Kidney (tissue), 13 donors: ENCODE measurements at regions not wholly inside any gene's neighbourhood (a gene's known extent, or its start where the extent isn't known, plus 50 kb on each side); places are given as distances from the start of the nearest gene placed in this dataset.

ENCODE experiments used
- DNase-seq, 5 donors: peaks; one replicate each; pipeline ENCODE4 v3.0.0-alpha.2; 2013 to 2020
- FAIRE-seq: peaks from 2 replicates; lab custom pipeline; 2012; peaks lifted over from hg19 to GRCh38; lab: Jason Lieb, UNC
- H3K27ac ChIP-seq, 2 donors: one replicate each; pipeline ENCODE4 v1.7.0; 2013; ENCODE audit warnings: low read depth in 2 of 2, low read length in 2 of 2, inconsistent platforms in 1 of 2
- H3K27me3 ChIP-seq: one replicate; pipeline ENCODE4 v1.7.1; 2013; ENCODE audit warnings: low read length, inconsistent platforms; ENCODE audit not compliant: control insufficient read depth, insufficient read depth
- H3K36me3 ChIP-seq, 3 donors: one replicate each; pipeline versions ENCODE4 v1.7.0 to v1.7.1; 2013; ENCODE audit warnings: low read length in 3 of 3, control low read depth in 1 of 3, inconsistent platforms in 1 of 3; ENCODE audit not compliant: insufficient read depth in 3 of 3, control insufficient read depth in 2 of 3
- H3K4me1 ChIP-seq, 3 donors: one replicate each; pipeline versions ENCODE4 v1.7.0 to v1.7.1; 2013; ENCODE audit warnings: low read length in 3 of 3, inconsistent platforms in 1 of 3, low read depth in 1 of 3; ENCODE audit not compliant: control insufficient read depth in 2 of 3, insufficient read depth in 2 of 3
- H3K4me3 ChIP-seq, 3 donors: one replicate each; pipeline versions ENCODE4 v1.7.0 to v1.8.1; 2013; ENCODE audit warnings: low read length in 3 of 3, control low read depth in 1 of 3, inconsistent platforms in 1 of 3
- H3K9ac ChIP-seq, 3 donors: one replicate each; pipeline versions ENCODE4 v1.7.0 to v1.7.1; 2013; ENCODE audit warnings: low read length in 3 of 3, control low read depth in 1 of 3, inconsistent platforms in 1 of 3
- H3K9me3 ChIP-seq, 3 donors: one replicate each; pipeline versions ENCODE4 v1.7.0 to v1.7.1; 2013; ENCODE audit warnings: low read length in 3 of 3, control low read depth in 1 of 3, inconsistent platforms in 1 of 3; ENCODE audit not compliant: control insufficient read depth in 2 of 3, insufficient read depth in 1 of 3
- intact Hi-C: fragments of 100-400 bp; cut with DNase I; formaldehyde crosslinking; loops from one replicate; pipeline ENCODE4 v1.11.1; 2022
- TF ChIP-seq, protein P1 (sequence below): IDR thresholded peaks from 3 replicates; pipeline ENCODE4 v1.5.1; 2012; ENCODE audit warnings: mild to moderate bottlenecking, moderate library complexity, borderline replicate concordance; ENCODE audit not compliant: insufficient read depth; ENCODE audit errors: extremely low read depth
- donor health status: control.
- donor health status: control.
- donor health status: control.
- donor health status: control.
- donor health status: control.
- donor health status: DM: yes; HTN: yes; CAD: no.
- donor health status: Normal renal cell carcinoma (clear cell type).

DNA sequence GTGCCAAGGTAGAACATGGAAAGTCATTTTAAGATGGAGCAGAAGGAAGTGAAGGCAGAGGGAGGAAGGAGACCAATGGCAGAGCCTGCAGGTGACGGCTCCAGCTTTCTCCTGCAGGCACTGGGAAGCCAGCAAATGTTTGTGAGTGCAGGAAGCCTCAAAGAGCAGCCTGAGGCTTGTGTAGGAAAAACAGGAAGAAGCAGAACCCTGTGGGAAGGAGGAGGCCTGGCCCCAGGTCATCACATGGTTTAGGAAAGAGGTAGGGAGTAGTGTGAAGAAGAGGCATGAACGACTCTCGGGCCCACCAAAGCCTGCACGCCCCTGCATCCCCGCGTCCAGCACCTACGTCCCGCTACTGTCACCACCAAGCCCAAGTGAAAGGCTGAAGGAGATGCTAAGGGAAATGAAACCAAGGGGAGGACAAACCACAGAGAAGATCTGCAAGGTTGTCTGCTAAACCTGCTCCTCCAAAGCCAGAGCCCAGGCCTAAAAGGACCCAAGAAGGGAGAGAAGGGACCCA, 151.5 kb downstream of the CHST1 start:
- no peak for DNase-seq
- H3K36me3 ChIP-seq = no peaks in the 10 kb centered on the region
- no peaks in the 10 kb centered on the region for H3K27me3 ChIP-seq
- H3K9me3 ChIP-seq = no peaks in the 10 kb centered on the region
- intact Hi-C loops = no loop called here
- TF ChIP-seq, protein P1, sequence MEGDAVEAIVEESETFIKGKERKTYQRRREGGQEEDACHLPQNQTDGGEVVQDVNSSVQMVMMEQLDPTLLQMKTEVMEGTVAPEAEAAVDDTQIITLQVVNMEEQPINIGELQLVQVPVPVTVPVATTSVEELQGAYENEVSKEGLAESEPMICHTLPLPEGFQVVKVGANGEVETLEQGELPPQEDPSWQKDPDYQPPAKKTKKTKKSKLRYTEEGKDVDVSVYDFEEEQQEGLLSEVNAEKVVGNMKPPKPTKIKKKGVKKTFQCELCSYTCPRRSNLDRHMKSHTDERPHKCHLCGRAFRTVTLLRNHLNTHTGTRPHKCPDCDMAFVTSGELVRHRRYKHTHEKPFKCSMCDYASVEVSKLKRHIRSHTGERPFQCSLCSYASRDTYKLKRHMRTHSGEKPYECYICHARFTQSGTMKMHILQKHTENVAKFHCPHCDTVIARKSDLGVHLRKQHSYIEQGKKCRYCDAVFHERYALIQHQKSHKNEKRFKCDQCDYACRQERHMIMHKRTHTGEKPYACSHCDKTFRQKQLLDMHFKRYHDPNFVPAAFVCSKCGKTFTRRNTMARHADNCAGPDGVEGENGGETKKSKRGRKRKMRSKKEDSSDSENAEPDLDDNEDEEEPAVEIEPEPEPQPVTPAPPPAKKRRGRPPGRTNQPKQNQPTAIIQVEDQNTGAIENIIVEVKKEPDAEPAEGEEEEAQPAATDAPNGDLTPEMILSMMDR = no peak
- H3K9ac ChIP-seq = no peak overlapping the region
- no peak overlapping the region for H3K27ac ChIP-seq
- no peak overlapping the region for H3K4me3 ChIP-seq
- FAIRE-seq = no peak
- no peaks in the 10 kb centered on the region for H3K4me1 ChIP-seq

DNA sequence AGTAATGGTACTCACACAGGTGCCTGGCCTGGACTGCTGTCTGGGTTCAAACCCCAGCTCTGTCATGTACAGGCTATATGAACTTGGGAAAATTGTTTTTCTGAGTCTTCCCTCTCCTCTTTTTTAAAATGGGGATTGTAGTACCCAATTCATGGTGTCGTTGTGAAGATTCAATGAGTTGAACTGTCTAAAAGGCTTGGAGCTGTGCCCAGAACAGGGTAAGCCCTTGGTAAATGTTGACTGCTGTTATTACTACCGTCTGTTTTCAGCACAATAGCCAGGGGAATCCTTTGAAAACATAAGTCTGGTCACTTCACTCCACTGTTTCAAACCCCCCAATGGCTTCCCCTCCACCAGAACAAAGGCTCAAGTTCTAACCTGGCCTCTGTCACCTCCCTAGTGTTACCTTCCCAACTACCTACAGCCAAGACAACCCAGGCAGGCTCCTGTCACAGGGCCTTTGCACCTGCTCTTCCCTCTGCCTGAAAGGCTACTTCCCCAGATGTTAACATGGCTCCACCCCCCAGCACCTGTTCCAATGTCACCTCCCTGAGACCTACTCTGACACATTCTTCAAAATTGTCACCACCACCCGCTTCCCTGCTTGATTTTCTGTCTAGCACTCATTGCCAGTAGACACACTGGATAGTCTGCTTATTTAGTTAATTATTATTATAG, 152.8 kb downstream of the CHST1 start:
- H3K36me3 ChIP-seq = no peaks in the 10 kb centered on the region
- intact Hi-C loops = no loop called here
- no peaks in the 10 kb centered on the region for H3K9me3 ChIP-seq
- TF ChIP-seq, protein P1 = no peak
- H3K27ac ChIP-seq = no peak overlapping the region
- no peak overlapping the region for H3K9ac ChIP-seq
- DNase-seq = no peak
- no peaks in the 10 kb centered on the region for H3K27me3 ChIP-seq
- FAIRE-seq = no peak
- no peaks in the 10 kb centered on the region for H3K4me1 ChIP-seq
- H3K4me3 ChIP-seq = no peak overlapping the region

DNA sequence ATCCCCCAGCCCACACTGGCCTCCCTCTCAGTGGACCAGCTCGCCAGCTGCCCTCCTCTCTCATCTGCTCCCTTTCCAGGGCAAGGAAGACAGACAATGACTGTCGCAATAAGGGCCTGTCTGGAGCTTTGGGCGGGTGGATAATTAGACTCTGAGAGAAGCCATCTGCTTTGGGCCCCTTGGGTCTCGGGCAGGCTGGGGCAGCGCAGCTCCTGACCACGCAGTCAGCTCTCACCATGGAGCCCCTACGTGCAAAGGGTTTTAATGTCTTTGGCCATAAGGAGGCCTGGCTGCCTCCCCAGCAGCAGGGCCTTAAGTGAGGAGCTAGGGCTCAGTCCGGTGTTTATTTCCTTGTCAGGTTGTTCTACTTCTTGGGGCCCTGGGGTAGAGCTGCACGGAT, 153.9 kb downstream of the CHST1 start:
- H3K9me3 ChIP-seq = no peaks in the 10 kb centered on the region
- DNase-seq (peak in 1 of 5 donors; percentile 42), FAIRE-seq (no peak)

More for the DNA sequence above, 153.9 kb downstream of the CHST1 start:
- no peak overlapping the region for H3K9ac ChIP-seq
- no peaks in the 10 kb centered on the region for H3K27me3 ChIP-seq
- H3K36me3 ChIP-seq = no peaks in the 10 kb centered on the region
- no peak overlapping the region for H3K27ac ChIP-seq
- H3K4me1 ChIP-seq = no peaks in the 10 kb centered on the region
- intact Hi-C loops = no loop called here
- H3K4me3 ChIP-seq = no peak overlapping the region
- TF ChIP-seq, protein P1 = no peak
